ENCODE measurements at regions not wholly inside any gene's neighbourhood (a gene's known extent, or its start where the extent isn't known, plus 50 kb on each side); places are given as distances from the start of the nearest gene placed in this dataset.
"Not testable (repeated sequence)": the region's sequence is repeated elsewhere in the genome, so short reads cannot be mapped to it uniquely, and the experiment has no call there.

GRCh38 chr9:61085392-61085791 lies 104.4 kb upstream of the SPATA31A7 start:
- TF ChIP-seq NFYB (CRISPR knock-in tag; IDR thresholded peaks at IDR 0.05); CTCF (CRISPR knock-in tag; IDR thresholded peaks at IDR 0.05); POLR2AphosphoS5 (IDR thresholded peaks at IDR 0.05; ENCODE audit: low read depth, low read length); HDAC2 (CRISPR knock-in tag; IDR thresholded peaks at IDR 0.05); CC2D1A (CRISPR knock-in tag; IDR thresholded peaks at IDR 0.05); ZBTB26 (CRISPR knock-in tag; IDR thresholded peaks at IDR 0.05; ENCODE audit: borderline replicate concordance); ETV6 (CRISPR knock-in tag; conservative IDR thresholded peaks at IDR 0.05); ZNF367 (CRISPR knock-in tag; IDR thresholded peaks at IDR 0.05; ENCODE audit: borderline replicate concordance): not testable (repeated sequence)
